Stimulated activated CD8-positive, alpha-beta memory T cell treated with anti-CD3 and anti-CD28 coated beads, Interleukin-4, amount 100 ng/mL, for 24 hours (primary cell): ENCODE measurements at regions not wholly inside any gene's neighbourhood (a gene's known extent, or its start where the extent isn't known, plus 50 kb on each side); places are given as distances from the start of the nearest gene placed in this dataset.
"Not testable (repeated sequence)": the region's sequence is repeated elsewhere in the genome, so short reads cannot be mapped to it uniquely, and the experiment has no call there.

Experiments
- DNase-seq: peaks from one replicate; pipeline ENCODE4 v3.0.0-alpha.2; 2020; ENCODE audit warnings: low read depth

DNA sequence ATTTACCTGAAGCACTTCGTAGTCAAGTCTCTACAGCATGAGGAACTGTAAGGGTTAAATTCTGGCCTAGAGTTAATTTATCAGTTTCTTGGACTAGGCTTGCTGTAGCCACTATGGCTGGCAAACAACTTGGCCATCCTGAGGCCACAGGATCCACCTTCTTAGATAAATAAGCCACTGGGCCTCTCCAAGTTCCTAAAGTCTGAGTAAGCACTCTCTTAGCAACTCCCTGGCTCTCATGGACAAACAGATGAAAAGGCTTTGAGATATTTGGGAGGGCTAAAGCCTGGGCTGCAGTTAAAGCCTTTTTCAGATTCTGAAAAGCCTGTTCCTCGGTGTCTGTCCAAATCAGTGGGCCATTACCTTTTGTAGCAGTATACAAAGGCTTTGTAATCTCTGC is 675.0 kb downstream of the TMEM121 start:
- DNase-seq = no peak

DNA sequence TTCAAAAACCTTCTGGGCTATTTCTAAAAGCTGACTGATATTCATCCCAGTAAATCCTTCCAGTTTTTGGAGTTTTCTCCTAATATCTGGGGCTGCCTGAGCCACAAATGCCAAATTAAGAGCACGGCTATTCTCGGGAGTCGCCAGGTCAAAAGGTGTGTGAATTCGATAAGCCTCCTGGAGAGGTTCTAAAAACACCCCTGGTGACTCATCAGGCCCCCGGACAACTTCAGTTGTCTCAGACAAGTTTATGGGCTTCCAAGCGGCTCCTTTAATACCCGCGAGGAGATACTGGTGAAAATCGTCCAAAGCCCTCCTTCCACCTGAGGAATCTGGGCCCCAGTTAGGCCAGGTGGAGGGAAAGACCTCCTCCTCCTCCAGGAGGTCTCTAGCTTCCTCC is 677.1 kb downstream of the TMEM121 start:
- DNase-seq = no peak

DNA sequence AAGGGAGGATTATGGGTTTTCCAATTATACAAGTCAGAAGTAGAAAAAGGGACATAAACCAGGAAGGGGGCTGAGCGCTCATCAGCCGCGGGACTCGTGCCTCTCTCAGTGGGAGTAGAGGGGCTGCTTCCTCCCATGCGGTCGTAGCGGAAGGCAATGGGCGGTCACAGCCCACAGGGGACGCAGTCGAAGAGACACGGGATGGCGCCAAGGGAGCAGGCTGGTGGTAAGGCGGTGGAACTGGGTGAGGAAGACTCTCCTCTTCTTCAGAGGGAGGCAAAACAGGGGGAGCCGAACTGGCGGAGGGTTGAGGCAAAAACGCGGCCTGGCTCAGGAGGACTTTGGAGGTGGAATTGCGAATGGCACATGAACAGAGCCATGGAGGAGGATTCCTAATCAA is 677.7 kb downstream of the TMEM121 start:
- no peak for DNase-seq

DNA sequence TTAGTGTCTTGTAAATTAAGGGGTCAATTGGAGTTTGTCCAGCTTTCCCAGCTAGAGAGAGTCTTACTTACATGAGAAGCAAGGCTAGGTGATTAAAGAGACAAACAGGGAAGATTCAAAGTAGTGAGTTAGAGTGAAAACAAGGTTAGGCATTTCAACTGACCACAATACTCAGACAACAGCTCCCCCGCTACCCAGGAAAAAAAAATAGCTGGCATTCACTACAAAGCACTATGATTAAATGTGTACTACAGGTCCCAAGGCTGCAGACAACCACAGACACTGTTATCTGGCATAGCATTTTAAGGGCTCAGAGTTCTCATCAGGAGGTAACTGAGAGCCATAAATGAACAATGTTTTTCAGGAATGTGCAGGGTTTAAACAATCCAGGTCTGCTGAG is 680.9 kb downstream of the TMEM121 start:
- DNase-seq = no peak

DNA sequence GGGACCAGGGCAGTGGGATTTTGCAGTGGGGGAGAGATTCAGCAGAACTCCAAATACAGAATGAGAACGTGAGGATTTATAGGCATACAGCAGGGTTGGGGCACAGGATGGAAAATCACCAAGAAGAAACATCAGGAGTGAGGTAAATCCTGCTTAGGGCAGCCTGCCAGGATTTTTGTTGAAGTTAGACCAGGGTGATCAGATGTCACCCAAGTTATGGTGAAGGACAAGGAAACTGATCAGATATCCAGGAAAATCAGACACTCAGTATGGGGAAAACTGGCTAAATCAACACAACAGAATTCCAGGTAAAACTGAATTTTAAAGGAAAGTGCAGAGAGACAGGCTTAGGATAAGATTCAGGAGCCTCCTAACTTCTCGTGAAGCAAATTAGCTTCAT is 682.4 kb downstream of the TMEM121 start:
- DNase-seq = no peak

DNA sequence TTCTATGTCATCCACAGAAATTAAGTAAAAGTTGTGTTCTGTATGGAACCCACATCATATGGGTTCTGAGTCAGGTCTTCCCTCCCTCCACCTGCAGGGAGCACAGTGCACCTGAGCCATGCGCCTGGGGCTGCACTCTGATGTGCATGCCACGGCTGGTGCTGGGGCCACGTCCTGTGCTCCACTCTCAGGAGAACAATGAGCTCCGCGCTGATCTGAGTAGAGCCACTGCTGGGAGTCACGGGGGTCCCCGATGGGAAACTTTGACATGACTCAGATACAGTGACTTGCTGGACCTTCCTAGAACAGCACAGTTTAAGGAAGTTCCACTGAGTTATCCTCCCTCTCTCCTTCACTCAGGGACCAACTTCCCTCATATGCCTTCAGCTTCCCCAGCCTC is 683.4 kb downstream of the TMEM121 start:
- DNase-seq = no peak

DNA sequence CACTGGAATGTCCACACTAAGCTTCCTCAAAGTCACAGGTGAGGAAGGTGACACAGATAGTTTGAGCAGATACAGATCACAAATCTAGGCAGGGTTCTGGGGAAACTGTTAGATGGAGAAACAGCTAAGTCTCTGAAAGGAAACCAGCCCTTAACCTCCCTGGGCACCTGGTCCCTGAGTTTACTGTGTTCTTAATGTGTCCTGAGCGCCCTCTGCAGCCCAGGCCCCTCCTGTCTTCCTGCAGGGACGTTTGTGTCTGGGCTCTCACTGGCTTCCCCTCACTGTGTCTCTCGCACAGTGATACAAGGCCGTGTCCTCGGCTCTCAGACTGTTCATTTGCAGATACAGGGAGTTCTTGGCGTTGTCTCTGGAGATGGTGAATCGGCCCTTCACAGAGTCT is 684.3 kb downstream of the TMEM121 start:
- DNase-seq = no peak

DNA sequence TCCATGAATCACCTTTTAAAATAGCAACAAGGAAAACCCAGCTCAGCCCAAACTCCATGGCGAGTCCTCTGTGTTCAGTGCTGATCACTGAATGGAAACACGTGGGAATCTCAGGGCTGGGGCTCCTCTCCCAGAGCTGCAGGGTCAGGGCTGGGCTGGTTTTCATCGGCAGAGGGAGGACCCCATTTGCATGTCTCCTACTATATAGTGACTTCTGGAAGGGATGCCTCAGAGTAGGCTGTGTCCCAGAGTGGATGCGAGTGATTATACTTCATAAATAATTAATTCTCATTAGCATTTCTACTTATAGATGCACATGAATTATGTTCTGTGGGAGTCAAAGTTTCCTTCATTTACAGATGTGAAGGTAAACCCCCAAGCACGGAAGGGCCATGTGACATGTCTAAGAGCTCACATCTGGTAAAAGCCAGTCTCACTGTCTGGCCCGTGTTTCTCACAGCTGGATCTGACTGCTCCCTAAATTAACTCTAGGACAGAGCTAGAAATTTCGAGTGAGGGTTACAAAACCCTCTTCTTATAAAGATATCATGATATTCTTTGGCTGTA is 685.0 kb downstream of the TMEM121 start:
- no peak for DNase-seq

DNA sequence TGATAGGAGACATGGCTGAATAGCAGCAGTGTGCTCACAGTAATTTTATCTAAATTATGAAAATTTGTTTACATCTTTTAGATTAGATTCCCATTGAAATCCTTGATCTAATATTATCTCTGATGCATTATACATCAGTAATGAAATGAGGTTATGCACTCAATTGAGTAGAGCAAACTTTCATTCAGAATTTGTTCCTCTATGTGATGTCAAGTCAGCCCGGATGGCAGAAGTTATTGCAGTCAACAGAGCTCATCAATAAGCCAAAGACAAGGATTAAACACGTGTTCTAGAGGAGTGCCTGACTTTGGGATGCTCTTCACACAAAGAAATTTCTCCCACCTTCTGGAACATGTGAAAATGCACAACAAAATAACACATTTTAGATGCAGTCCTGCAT is 688.8 kb downstream of the TMEM121 start:
- no peak for DNase-seq

DNA sequence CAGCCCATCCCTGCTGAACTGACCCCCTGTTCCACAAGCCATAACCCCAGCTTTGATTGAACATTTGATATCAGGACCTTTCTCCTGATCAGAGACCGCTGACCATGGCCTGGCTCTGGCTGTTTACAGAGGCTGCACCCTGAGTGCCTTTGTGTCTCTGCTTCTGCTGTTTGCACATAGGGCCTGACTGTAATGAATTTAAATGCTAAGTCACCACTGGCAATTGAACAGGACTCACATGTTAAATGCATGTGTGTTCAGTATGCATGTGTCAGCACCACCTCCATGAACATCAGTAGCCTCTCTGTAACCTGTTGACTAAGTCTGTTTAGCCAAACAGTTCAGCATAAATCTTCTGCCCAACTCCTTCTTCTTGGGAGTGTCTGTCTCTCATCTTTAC is 690.3 kb downstream of the TMEM121 start:
- DNase-seq = no peak

DNA sequence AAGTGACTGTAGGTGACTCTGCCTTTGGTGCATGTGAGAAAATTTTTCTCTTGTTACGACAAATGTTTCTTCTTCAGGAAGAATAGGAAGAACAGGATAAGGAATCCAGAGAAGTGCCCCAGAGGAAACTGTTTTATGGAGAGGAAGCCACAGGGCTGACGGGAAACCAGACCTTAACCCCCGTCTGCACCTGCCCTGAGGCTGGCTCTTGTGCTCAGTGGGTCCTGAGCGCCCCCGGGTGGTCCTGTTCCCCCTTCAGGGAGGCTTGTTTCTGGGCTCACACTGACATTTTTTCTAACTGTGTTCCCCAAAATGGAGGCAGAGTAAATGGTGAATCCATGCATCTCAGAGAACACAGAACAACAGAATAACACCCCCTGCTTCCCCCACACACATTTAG is 691.8 kb downstream of the TMEM121 start:
- DNase-seq = no peak

DNA sequence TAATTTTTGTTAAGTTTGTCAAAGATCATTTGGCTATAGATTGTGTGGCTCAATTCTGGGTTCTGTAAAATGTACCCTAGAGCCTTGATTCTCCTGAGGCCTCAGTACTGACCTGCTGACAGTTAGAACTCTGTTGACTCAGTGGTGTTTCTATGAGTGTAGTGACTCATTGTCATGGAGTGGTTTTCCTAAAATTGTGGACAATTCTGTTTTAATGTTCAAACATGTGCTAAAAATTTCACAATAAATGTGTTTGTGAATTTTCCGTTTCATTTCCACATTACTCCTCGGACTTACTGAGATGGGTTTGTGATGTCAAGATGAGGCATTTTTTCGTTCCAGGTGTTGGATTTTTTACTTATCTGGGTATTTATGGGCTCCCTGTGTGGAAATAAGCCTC is 695.9 kb downstream of the TMEM121 start:
- DNase-seq = no peak

DNA sequence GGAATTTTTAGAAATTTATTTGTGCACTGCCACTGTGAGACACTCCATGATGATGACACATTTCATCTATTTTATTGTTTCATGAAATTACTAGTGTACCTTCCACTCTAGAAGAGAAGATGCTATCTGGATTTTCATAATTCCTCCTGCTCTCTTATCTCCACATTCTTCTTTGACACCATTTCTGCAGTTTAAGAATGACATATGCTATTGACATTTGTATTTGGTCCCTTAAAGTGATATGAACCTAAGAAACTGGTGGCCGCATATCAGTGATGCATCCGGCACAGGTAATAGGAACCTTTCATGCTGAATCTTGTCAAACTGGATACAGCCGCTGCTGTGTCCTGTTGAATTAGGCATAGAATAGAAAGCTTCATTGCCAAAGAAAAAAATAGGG is 696.3 kb downstream of the TMEM121 start:
- no peak for DNase-seq

DNA sequence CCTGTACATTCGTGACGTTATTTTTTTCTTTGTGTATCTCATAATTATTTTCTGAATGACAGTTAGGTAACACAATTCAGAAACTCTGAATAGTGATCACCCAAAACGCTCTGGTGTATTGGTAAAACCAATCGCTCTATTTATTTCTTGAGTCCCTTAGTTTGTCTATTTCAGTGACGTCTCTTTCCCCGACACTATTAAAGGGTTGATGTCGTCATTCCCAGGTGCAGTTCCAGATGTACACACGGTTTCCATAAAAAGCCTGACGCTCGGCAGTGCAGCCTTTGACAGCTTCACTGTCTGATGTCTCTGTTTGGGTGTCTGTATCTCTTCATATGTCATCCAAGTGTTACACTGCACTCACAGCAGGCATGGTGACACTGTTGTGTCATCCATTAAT is 701.4 kb downstream of the TMEM121 start:
- DNase-seq = no peak

DNA sequence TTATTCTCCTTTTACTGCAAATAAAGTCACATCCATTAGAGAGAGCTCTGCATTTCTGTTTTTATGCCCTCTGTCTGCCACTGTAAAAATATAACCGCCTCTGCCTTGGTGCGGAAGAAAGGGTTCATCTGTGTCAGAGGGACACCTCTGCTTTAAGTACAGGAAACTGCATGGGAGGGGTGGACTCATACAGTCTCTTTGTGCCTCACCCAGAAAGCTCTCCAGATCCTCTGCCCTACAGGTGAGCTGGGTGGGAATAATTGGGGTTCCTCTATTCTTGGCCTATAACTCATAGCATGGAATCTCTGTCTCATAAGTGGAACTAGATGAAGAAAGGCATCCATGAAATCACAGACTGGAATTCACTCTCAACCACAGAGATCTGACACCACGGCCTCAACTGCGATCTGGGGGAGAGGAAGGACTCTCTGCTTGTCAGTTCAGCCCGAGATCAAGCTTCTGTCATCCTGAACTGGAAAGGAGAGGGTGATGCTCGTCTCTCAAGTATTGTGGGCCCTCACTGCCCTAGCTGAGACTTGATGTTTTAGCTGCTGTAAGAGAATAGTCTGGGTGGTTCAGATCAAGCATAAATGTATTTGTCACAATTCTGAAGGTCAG is 702.3 kb downstream of the TMEM121 start:
- DNase-seq = no peak

DNA sequence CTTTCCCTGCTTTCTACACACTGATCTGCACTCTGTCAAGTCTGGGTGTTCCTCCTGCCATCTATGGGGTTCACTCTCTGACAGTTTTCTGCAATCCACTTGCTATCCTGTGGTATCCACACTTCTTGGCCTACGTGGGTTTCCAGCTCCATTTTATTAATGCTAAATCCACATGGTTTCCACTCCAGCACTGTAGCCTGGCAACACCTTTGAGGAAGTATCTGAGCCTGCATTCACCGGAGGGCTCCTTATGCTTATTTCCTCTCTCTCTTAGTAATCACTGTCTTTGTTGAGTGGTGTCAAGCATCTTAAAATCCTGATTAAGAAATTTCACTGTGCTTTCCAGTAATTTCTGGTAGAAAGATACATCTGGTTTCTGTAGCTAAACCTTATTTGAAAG is 703.7 kb downstream of the TMEM121 start:
- DNase-seq = no peak

DNA sequence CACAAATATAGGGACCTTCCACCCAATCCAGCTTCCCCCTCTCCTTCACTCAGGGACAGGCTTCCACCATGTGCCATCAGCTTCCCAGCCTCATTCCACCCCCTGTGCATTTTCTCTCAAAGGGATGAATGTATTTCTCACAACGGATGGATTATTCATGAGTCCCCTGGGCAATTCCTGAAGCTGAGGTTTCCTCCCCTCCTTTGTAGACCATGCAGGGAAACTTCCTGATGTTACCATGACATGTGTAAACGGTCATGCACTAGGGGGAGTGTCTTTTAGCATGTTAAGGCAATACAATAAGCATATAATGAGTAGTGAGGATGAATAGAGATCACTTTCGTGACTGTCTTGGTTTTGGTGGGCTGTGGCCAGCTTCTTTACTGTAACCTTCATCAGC is 706.8 kb downstream of the TMEM121 start:
- DNase-seq = not testable (repeated sequence)

DNA sequence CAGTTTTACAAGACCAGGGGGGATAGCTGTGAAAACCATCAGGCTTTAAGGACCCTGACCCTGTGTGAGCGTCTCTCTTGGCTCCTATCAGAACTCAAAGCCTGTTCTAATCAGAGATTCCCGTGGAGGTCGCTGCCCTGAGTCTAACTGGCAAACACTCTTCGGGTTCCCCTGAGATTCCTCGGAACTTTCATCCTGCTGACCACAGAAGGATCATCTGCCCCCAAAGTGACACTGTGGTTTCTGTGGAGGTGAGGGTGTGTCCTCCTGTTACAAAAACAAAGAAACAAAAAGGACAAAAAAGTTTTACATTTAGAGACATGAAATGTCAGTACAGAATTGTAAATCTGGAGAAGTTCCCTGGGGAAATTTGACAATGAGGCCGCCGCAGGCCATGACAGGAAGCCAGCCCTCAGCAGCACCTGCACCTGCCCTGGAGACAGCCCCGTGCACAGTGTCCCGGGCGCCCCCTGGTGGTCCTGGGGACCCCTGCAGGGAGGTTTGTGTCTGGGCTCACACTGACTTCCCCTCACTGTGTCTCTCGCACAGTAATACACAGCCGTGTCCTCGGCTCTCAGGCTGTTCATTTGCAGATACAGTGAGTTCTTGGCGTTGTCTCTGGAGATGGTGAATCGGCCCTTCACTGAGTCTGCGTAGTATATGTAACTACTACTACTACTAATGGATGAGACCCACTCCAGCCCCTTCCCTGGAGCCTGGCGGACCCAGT is 708.3 kb downstream of the TMEM121 start:
- DNase-seq = peak; percentile 14

DNA sequence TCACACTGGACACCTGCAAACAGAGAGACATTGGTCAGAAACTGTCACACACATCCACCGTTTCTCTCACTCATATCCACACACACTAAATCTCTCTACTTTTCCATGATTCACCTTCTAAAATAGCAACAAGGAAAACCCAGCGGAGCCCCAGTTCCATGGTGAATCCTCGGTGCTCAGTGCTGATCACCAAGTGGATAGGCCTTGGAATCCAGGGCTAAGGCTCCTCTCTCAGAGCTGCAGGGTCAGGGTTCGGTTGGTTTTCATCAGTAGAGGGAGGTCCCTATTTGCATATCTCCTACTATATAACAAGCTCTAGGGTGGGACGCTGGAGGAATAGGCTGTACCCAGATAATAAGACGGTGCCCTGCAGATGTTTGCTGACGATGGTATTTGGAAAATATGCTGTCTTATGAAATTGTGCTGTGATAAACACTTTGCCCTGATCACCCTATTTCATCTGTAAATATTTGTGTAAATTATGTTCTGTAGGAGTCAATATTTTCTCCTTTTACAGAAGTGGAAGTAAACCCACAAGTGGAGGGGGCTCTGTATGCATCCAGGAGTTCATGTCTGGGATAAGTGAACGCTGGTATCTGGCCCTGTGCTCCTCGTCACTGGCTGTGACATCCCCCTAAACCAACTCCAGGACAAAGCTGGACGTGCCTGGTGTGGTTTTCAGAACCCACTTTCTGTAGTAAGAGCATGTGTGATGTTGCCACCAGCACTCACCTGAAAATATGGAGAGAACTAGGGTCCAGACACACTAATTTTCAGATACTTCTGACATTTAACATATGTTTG is 709.2 kb downstream of the TMEM121 start:
- DNase-seq = no peak

DNA sequence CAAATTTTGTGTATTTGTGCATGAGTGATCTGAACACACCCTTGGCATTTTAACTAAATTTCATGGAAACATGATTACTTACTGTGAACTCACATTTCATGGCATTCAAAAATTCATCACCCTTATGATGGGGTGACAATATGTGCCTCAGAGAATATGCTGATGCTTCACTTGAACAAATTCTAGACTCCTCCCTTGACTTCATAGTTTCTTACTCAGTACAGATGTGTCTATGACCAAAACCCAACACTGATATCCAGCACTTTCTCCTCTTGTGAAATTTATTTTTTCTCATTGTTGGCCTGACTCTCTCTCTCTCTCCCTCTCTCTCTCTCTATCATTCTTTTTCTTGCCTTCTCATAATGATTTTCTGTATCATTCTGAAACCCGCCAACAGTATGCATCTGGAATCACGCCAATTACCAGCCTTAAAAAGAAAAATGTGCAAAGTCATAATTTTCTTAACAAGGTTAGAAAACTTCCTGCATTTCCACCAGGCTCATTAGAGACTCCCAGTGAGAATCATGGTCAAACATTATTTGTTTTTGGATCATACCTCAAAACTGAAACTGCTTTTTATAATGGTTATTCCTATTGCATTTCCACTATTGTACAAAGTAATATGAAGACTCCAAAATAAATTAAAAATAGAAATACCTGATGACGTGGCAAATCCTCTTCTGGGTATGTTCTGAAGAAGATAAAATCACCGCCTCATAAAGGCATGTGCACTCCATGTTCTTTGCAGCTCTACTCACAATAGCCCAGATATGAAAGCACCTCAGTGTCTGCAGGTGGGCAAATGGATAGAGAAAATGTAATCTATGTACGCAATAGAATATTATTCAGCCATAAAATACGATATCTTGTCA is 722.2 kb downstream of the TMEM121 start:
- no peak for DNase-seq

DNA sequence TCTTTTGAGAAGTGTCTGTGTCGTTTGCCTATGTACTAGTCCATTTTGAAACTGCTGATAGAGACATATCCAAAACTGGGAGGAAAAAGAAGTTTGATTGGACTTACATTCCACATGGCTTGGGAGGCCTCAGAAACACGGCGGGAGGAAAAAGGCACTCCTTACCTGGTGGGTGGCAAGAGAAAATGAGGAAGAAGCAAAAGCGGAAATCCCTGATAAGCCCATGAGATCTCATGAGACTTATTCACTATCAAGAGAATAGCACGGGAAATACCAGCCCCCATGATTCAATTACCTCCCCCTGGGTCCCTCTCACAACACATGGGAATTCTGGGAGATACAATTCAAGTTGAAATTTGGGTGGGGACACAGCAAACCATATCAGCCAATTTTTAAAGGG is 727.6 kb downstream of the TMEM121 start:
- not testable (repeated sequence) for DNase-seq

DNA sequence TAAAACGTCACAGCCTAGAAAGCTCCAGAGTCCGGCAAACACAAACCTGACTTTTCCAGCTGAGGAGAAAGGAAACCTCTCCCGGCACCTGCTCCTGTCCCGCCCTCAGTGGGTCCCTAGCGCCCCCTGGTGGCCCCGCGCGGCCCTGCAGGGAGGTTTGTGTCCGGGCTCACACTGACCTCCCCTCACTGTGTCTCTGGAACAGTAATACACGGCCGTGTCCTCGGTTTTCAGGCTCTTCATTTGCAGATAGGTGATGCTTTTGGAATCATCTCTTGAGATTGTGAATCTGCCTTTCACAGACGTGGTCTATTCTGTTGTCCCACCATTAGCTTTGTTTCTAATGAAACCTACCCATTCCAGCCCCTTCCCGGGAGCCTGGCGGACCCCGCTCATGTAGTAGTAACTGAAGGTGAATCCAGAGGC is 731.2 kb downstream of the TMEM121 start:
- DNase-seq = peak; percentile 73
